Activated CD4-positive, alpha-beta memory T cell treated with anti-CD3 and anti-CD28 coated beads, Interleukin-2, amount 10 ng/mL, durations not matched to agents 7 days and 5 days (primary cell): ENCODE measurements at regions not wholly inside any gene's neighbourhood (a gene's known extent, or its start where the extent isn't known, plus 50 kb on each side); places are given as distances from the start of the nearest gene placed in this dataset.

ENCODE experiments used
- CTCF ChIA-PET: fragments of 350-600 bp; sonication (Branson Sonifier 250); formaldehyde crosslinking; loops from one replicate; lab custom pipeline; 2021; ENCODE audit warnings: antibody characterized with exemption, inconsistent platforms; lab: Charles Lee
- POLR2A ChIA-PET: fragments of 350-600 bp; sonication (Branson Sonifier 250); formaldehyde crosslinking; loops from one replicate; lab custom pipeline; 2021; ENCODE audit warnings: antibody characterized with exemption; lab: Charles Lee
- DNase-seq: peaks from one replicate; pipeline ENCODE4 v3.0.0-alpha.2; 2020
- H3K27ac Mint-ChIP-seq: one replicate; pipeline ENCODE4 v1.8.0; 2021; ENCODE audit warnings: mild to moderate bottlenecking, mixed read lengths
- H3K27me3 Mint-ChIP-seq: one replicate; pipeline ENCODE4 v1.8.0; 2021; ENCODE audit warnings: mixed read lengths
- H3K36me3 Mint-ChIP-seq: one replicate; pipeline ENCODE4 v1.8.0; 2021; ENCODE audit warnings: low read depth, mixed read lengths
- H3K4me1 Mint-ChIP-seq: one replicate; pipeline ENCODE4 v1.8.0; 2021; ENCODE audit warnings: mixed read lengths
- H3K4me3 Mint-ChIP-seq: one replicate; pipeline ENCODE4 v1.8.0; 2021; ENCODE audit warnings: mild to moderate bottlenecking, mixed read lengths
- H3K9me3 Mint-ChIP-seq: one replicate; pipeline ENCODE4 v1.8.0; 2021; ENCODE audit warnings: mixed read lengths

- Mint-ChIP-seq H3K36me3 (no peaks in the 10 kb centered on the region), H3K9me3 (no peaks in the 10 kb centered on the region), H3K27me3 (no peaks in the 10 kb centered on the region), H3K4me3 (no peak overlapping the region), H3K4me1 (no peaks in the 10 kb centered on the region), H3K27ac (no peak overlapping the region)
- DNase-seq: no peak
- CTCF ChIA-PET: no interaction called here
- POLR2A ChIA-PET: no interaction called here
These were observed 607.6 kb downstream of the EBF1 start for GRCh38 chr5:158492136-158492535.

GRCh38 chr5:158487664-158488063 lies 612.1 kb downstream of the EBF1 start:
- no peaks in the 10 kb centered on the region for H3K36me3 Mint-ChIP-seq
- H3K9me3 Mint-ChIP-seq: no peaks in the 10 kb centered on the region
- no peak overlapping the region for H3K4me3 Mint-ChIP-seq
- H3K27ac Mint-ChIP-seq: no peak overlapping the region
- no peak for DNase-seq
- POLR2A ChIA-PET: no interaction called here
- CTCF ChIA-PET: no interaction called here
- no peaks in the 10 kb centered on the region for H3K4me1 Mint-ChIP-seq
- no peaks in the 10 kb centered on the region for H3K27me3 Mint-ChIP-seq

- ChIA-PET POLR2A (no interaction called here), CTCF (no interaction called here)
- no peaks in the 10 kb centered on the region for H3K27me3 Mint-ChIP-seq
- H3K9me3 Mint-ChIP-seq: no peaks in the 10 kb centered on the region
- no peak for DNase-seq
- H3K27ac Mint-ChIP-seq: no peak overlapping the region
- H3K4me1 Mint-ChIP-seq: no peaks in the 10 kb centered on the region
- H3K36me3 Mint-ChIP-seq: no peaks in the 10 kb centered on the region
- no peak overlapping the region for H3K4me3 Mint-ChIP-seq
These were observed 612.6 kb downstream of the EBF1 start for GRCh38 chr5:158487156-158487555.

- H3K9me3 Mint-ChIP-seq: no peaks in the 10 kb centered on the region
- no peak overlapping the region for H3K4me3 Mint-ChIP-seq
- no peak for DNase-seq
- no peaks in the 10 kb centered on the region for H3K36me3 Mint-ChIP-seq
- no peaks in the 10 kb centered on the region for H3K27me3 Mint-ChIP-seq
- H3K4me1 Mint-ChIP-seq: no peaks in the 10 kb centered on the region
- CTCF ChIA-PET: no interaction called here
- POLR2A ChIA-PET: no interaction called here
- H3K27ac Mint-ChIP-seq: no peak overlapping the region
These were observed 613.1 kb downstream of the EBF1 start for GRCh38 chr5:158486566-158486965.

- CTCF ChIA-PET: no interaction called here
- no peaks in the 10 kb centered on the region for H3K36me3 Mint-ChIP-seq
- no peaks in the 10 kb centered on the region for H3K9me3 Mint-ChIP-seq
- no peaks in the 10 kb centered on the region for H3K27me3 Mint-ChIP-seq
- POLR2A ChIA-PET: no interaction called here
- DNase-seq: no peak
- no peak overlapping the region for H3K4me3 Mint-ChIP-seq
- no peak overlapping the region for H3K27ac Mint-ChIP-seq
- H3K4me1 Mint-ChIP-seq: no peaks in the 10 kb centered on the region
These were observed 614.1 kb downstream of the EBF1 start for GRCh38 chr5:158485604-158486081.

GRCh38 chr5:158485047-158485446 lies 614.7 kb downstream of the EBF1 start:
- Mint-ChIP-seq H3K27ac (no peak overlapping the region), H3K36me3 (no peaks in the 10 kb centered on the region), H3K9me3 (no peaks in the 10 kb centered on the region), H3K27me3 (no peaks in the 10 kb centered on the region), H3K4me1 (no peaks in the 10 kb centered on the region), H3K4me3 (no peak overlapping the region)
- DNase-seq: no peak
- ChIA-PET POLR2A (no interaction called here), CTCF (no interaction called here)

GRCh38 chr5:158484150-158484549 lies 615.6 kb downstream of the EBF1 start:
- no peaks in the 10 kb centered on the region for H3K36me3 Mint-ChIP-seq
- no peak overlapping the region for H3K27ac Mint-ChIP-seq

GRCh38 chr5:158483281-158483860 lies 616.3 kb downstream of the EBF1 start:
- Mint-ChIP-seq H3K4me3 (no peak overlapping the region), H3K36me3 (no peaks in the 10 kb centered on the region), H3K4me1 (no peaks in the 10 kb centered on the region), H3K27me3 (no peaks in the 10 kb centered on the region), H3K27ac (no peak overlapping the region), H3K9me3 (no peaks in the 10 kb centered on the region)
- ChIA-PET POLR2A (no interaction called here), CTCF (no interaction called here)
- DNase-seq: no peak

More at GRCh38 chr5:158484150-158484549, 615.6 kb downstream of the EBF1 start:
- H3K4me1 Mint-ChIP-seq: no peaks in the 10 kb centered on the region
- H3K27me3 Mint-ChIP-seq: no peaks in the 10 kb centered on the region
- H3K9me3 Mint-ChIP-seq: no peaks in the 10 kb centered on the region
- ChIA-PET POLR2A (no interaction called here), CTCF (no interaction called here)
- no peak overlapping the region for H3K4me3 Mint-ChIP-seq
- DNase-seq: no peak

GRCh38 chr5:158482125-158482524 lies 617.6 kb downstream of the EBF1 start:
- Mint-ChIP-seq H3K36me3 (no peaks in the 10 kb centered on the region), H3K27ac (no peak overlapping the region), H3K9me3 (no peaks in the 10 kb centered on the region), H3K4me3 (no peak overlapping the region), H3K27me3 (no peaks in the 10 kb centered on the region), H3K4me1 (no peaks in the 10 kb centered on the region)
- CTCF ChIA-PET: no interaction called here
- POLR2A ChIA-PET: no interaction called here
- DNase-seq: no peak

- H3K4me3 Mint-ChIP-seq: no peak overlapping the region
- no peaks in the 10 kb centered on the region for H3K27me3 Mint-ChIP-seq
- no peaks in the 10 kb centered on the region for H3K4me1 Mint-ChIP-seq
- ChIA-PET POLR2A (no interaction called here), CTCF (no interaction called here)
- no peak overlapping the region for H3K27ac Mint-ChIP-seq
- no peaks in the 10 kb centered on the region for H3K9me3 Mint-ChIP-seq
- no peak for DNase-seq
- no peaks in the 10 kb centered on the region for H3K36me3 Mint-ChIP-seq
These were observed 619.2 kb upstream of the CLINT1 start for GRCh38 chr5:158478139-158478538.

GRCh38 chr5:158477214-158477613 lies 618.3 kb upstream of the CLINT1 start:
- Mint-ChIP-seq H3K27me3 (no peaks in the 10 kb centered on the region), H3K9me3 (no peaks in the 10 kb centered on the region), H3K4me3 (no peak overlapping the region), H3K27ac (no peak overlapping the region), H3K36me3 (no peaks in the 10 kb centered on the region), H3K4me1 (no peaks in the 10 kb centered on the region)
- no peak for DNase-seq
- ChIA-PET CTCF (no interaction called here), POLR2A (no interaction called here)

GRCh38 chr5:158473016-158473635 lies 614.2 kb upstream of the CLINT1 start:
- H3K9me3 Mint-ChIP-seq: no peaks in the 10 kb centered on the region
- ChIA-PET CTCF (no interaction called here), POLR2A (no interaction called here)
- no peak overlapping the region for H3K27ac Mint-ChIP-seq
- H3K4me3 Mint-ChIP-seq: no peak overlapping the region
- H3K36me3 Mint-ChIP-seq: no peaks in the 10 kb centered on the region
- DNase-seq: no peak
- H3K27me3 Mint-ChIP-seq: no peaks in the 10 kb centered on the region
- H3K4me1 Mint-ChIP-seq: no peaks in the 10 kb centered on the region

GRCh38 chr5:158471535-158471924 lies 612.6 kb upstream of the CLINT1 start:
- Mint-ChIP-seq H3K4me3 (no peak overlapping the region), H3K27ac (no peak overlapping the region), H3K4me1 (no peaks in the 10 kb centered on the region), H3K36me3 (no peaks in the 10 kb centered on the region), H3K9me3 (no peaks in the 10 kb centered on the region), H3K27me3 (no peaks in the 10 kb centered on the region)
- ChIA-PET CTCF (no interaction called here), POLR2A (no interaction called here)
- no peak for DNase-seq
